ENCODE measurements at regions not wholly inside any gene's neighbourhood (a gene's known extent, or its start where the extent isn't known, plus 50 kb on each side); places are given as distances from the start of the nearest gene placed in this dataset.

- TF ChIP-seq, protein P1, sequence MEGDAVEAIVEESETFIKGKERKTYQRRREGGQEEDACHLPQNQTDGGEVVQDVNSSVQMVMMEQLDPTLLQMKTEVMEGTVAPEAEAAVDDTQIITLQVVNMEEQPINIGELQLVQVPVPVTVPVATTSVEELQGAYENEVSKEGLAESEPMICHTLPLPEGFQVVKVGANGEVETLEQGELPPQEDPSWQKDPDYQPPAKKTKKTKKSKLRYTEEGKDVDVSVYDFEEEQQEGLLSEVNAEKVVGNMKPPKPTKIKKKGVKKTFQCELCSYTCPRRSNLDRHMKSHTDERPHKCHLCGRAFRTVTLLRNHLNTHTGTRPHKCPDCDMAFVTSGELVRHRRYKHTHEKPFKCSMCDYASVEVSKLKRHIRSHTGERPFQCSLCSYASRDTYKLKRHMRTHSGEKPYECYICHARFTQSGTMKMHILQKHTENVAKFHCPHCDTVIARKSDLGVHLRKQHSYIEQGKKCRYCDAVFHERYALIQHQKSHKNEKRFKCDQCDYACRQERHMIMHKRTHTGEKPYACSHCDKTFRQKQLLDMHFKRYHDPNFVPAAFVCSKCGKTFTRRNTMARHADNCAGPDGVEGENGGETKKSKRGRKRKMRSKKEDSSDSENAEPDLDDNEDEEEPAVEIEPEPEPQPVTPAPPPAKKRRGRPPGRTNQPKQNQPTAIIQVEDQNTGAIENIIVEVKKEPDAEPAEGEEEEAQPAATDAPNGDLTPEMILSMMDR (IDR thresholded peaks at IDR 0.05), result no peak
- TF ChIP-seq POLR2A (IDR thresholded peaks at IDR 0.05) (no peak), POLR2AphosphoS5 (IDR thresholded peaks at IDR 0.05) (no peak)
These were observed 89.1 kb downstream of the RAD51AP2 start for GRCh38 chr2:17429130-17429529.
